Activated CD8-positive, alpha-beta T cell treated with anti-CD3 and anti-CD28 coated beads for 36 hours (primary cell): ENCODE measurements at regions not wholly inside any gene's neighbourhood (a gene's known extent, or its start where the extent isn't known, plus 50 kb on each side); places are given as distances from the start of the nearest gene placed in this dataset.

Experiments
- ATAC-seq: fragments of 200-7000 bp; cut with Tn5 transposase; one replicate; pipeline ENCODE4 v1.10.0; 2021; ENCODE audit warnings: mild to moderate bottlenecking, moderate library complexity
- CTCF ChIA-PET: fragments of 350-600 bp; sonication (Branson Sonifier 250); formaldehyde crosslinking; loops from one replicate; lab custom pipeline; 2021; ENCODE audit warnings: antibody characterized with exemption; lab: Charles Lee
- POLR2A ChIA-PET: fragments of 350-600 bp; sonication (Branson Sonifier 250); formaldehyde crosslinking; loops from one replicate; lab custom pipeline; 2021; ENCODE audit warnings: antibody characterized with exemption; lab: Charles Lee
- DNase-seq: peaks from one replicate; pipeline ENCODE4 v3.0.0-alpha.2; 2020
- H3K27ac Mint-ChIP-seq: one replicate; pipeline ENCODE4 v1.8.0; 2021; ENCODE audit warnings: mild to moderate bottlenecking, mixed read lengths
- H3K27me3 Mint-ChIP-seq: one replicate; pipeline ENCODE4 v1.8.0; 2021; ENCODE audit warnings: mixed read lengths
- H3K36me3 Mint-ChIP-seq: one replicate; pipeline ENCODE4 v1.8.0; 2021; ENCODE audit warnings: low read depth, mixed read lengths
- H3K4me1 Mint-ChIP-seq: one replicate; pipeline ENCODE4 v1.8.0; 2021; ENCODE audit warnings: low read depth, mixed read lengths
- H3K4me3 Mint-ChIP-seq: one replicate; pipeline ENCODE4 v1.8.0; 2021; ENCODE audit warnings: mild to moderate bottlenecking, moderate library complexity, mixed read lengths
- H3K9me3 Mint-ChIP-seq: one replicate; pipeline ENCODE4 v1.8.0; 2021; ENCODE audit warnings: mixed read lengths
- intact Hi-C: fragments of 100-400 bp; cut with micrococcal nuclease; formaldehyde crosslinking; loops from one replicate; pipeline ENCODE4 v1.10.0; 2022
- TF ChIP-seq, protein P1 (sequence below): fragments of 200-600 bp; IDR thresholded peaks from one replicate; pipeline ENCODE4 v1.8.0; 2022; ENCODE audit warnings: antibody characterized with exemption, mild to moderate bottlenecking

DNA sequence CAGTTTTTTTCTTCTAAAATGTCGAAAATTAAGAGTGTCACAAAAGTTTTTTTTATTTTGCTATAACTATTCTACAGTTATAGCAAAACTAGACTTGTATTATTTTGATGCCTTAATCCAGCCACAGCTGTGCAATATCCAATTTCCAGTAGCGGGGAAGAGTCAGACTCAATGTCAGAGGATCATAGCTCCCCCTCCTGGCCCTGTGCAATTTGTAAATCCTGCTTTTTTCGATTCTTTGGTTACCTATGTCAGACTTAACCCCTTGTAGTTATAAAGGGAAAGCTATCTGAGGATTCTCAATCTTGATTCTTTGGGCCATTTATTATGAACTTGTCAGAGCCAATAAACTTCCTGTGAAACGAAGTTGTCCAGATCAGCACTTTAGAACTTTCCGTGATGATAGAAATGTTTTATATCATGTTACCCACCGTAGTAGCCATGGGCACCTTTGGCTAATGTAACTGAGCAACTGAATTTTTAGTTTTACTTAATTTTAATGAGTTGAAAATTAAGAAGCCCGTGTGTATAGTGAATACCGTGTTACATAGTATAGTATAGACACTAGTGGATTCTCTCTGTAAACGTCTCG lies 87.7 kb upstream of the PRKCQ start:
- POLR2A ChIA-PET, result no interaction called here

DNA sequence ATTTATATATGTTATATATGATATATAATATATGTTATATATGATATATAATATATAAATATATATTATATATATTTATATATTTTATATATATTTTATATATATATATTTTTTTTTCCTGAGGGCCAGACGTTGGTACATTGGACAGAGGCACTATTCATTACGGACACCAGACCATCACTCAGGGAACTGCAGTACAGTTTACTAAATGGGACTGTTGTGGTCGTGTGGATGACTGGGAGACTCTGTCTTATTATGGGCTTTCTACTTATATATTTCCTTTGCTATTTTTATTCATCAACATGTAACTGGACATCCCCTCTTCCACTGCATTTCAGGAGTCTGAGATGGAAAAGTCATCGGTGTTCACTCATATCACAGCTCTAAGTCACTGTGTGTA lies 87.1 kb upstream of the PRKCQ start:
- H3K27me3 Mint-ChIP-seq, result no peaks in the 10 kb centered on the region
- intact Hi-C loops, result loop anchor here (2.0 to 5.0 kb wide), 2 partner anchors 88 to 250 kb away; no protein-coding TSS in a partner anchor
- H3K4me3 Mint-ChIP-seq, result no peak overlapping the region
- TF ChIP-seq, protein P1, sequence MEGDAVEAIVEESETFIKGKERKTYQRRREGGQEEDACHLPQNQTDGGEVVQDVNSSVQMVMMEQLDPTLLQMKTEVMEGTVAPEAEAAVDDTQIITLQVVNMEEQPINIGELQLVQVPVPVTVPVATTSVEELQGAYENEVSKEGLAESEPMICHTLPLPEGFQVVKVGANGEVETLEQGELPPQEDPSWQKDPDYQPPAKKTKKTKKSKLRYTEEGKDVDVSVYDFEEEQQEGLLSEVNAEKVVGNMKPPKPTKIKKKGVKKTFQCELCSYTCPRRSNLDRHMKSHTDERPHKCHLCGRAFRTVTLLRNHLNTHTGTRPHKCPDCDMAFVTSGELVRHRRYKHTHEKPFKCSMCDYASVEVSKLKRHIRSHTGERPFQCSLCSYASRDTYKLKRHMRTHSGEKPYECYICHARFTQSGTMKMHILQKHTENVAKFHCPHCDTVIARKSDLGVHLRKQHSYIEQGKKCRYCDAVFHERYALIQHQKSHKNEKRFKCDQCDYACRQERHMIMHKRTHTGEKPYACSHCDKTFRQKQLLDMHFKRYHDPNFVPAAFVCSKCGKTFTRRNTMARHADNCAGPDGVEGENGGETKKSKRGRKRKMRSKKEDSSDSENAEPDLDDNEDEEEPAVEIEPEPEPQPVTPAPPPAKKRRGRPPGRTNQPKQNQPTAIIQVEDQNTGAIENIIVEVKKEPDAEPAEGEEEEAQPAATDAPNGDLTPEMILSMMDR, result no peak
- ATAC-seq, result no peak
- no peaks in the 10 kb centered on the region for H3K9me3 Mint-ChIP-seq
- ChIA-PET CTCF (interaction anchor here (0.7 to 5.9 kb wide), 43 partner anchors 9 to 423 kb away, joined by 3 to 66 read pairs (median 5); partner anchors contain the start of gene PRKCQ), POLR2A (interaction anchor here (1.1 to 2.1 kb wide), 3 partner anchors 13 to 86 kb away, joined by 3 to 6 read pairs (median 4); no protein-coding TSS in a partner anchor)
- H3K36me3 Mint-ChIP-seq, result no peaks in the 10 kb centered on the region
- no peak overlapping the region for H3K27ac Mint-ChIP-seq
- DNase-seq, result no peak
- H3K4me1 Mint-ChIP-seq, result peaks cover 24% of the 10 kb centered on the region

More for the DNA sequence above, 87.7 kb upstream of the PRKCQ start:
- peaks cover 24% of the 10 kb centered on the region for H3K4me1 Mint-ChIP-seq
- no peak overlapping the region for H3K4me3 Mint-ChIP-seq
- DNase-seq (peak; percentile 74), ATAC-seq (peak; percentile 38)
- H3K27me3 Mint-ChIP-seq, result no peaks in the 10 kb centered on the region
- CTCF ChIA-PET, result interaction anchor here (0.7 to 5.9 kb wide), 45 partner anchors 9 to 753 kb away, joined by 3 to 66 read pairs (median 4); partner anchors contain the start of gene PRKCQ
- H3K9me3 Mint-ChIP-seq, result no peaks in the 10 kb centered on the region
- H3K36me3 Mint-ChIP-seq, result no peaks in the 10 kb centered on the region
- H3K27ac Mint-ChIP-seq, result no peak overlapping the region
- TF ChIP-seq, protein P1, result peak; percentile 88
- intact Hi-C loops, result loop anchor here (2.0 to 5.0 kb wide), 2 partner anchors 89 to 250 kb away; no protein-coding TSS in a partner anchor

DNA sequence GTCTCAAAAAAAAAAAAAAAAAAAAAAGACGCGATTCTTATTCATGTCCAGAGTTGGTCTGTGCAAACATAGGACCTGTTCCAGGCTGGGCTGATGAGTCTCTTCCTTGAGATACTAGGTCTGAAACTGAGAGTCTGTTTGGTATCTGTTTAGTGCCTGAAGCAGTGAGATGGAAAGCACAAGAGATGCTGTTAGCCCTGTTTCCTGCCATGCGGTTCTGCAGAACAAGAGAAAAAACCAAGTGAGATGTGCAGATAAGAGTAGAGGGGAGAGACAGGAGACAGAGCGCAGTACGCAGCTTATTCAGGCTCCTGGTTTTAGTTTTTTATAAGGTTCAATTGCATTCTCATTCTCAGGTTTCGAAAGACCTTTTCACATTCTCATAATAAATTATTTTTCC lies 85.8 kb upstream of the PRKCQ start:
- Mint-ChIP-seq H3K27ac (peak overlapping the region; percentile 37), H3K4me1 (peaks cover 24% of the 10 kb centered on the region)
- ATAC-seq, result peak; percentile 94

DNA sequence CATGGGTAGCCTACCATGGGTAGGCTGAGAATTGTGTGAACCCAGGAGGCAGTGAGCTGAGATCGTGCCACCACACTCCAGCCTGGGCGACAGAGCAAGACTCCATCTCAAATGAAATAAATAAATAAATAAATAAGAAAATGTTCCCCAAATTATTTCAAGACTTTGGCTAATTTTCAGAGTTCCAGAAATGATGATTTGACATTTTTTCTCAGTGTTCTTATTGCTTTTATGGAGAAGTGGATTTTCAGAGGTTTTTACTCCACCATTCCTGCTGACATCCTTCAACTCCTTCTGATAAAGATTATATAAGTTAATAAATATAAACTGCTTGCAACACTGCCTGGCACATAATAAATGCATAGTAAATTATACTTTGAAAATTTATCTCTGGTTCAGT lies 80.4 kb upstream of the PRKCQ start:
- Mint-ChIP-seq H3K27ac (no peak overlapping the region), H3K27me3 (no peaks in the 10 kb centered on the region), H3K4me1 (peaks cover 6% of the 10 kb centered on the region), H3K4me3 (no peak overlapping the region), H3K9me3 (no peaks in the 10 kb centered on the region), H3K36me3 (no peaks in the 10 kb centered on the region)
- ATAC-seq, result no peak
- CTCF ChIA-PET, result interaction anchor here (0.8 to 4.5 kb wide), 6 partner anchors 8 to 80 kb away, joined by 3 to 26 read pairs (median 3); partner anchors contain the start of gene PRKCQ
- POLR2A ChIA-PET, result interaction anchor here (0.6 kb wide), 1 partner anchor 573 kb away, joined by 3 read pairs; no protein-coding TSS in a partner anchor
- intact Hi-C loops, result no loop called here
- TF ChIP-seq, protein P1, result no peak
- DNase-seq, result no peak

More for the DNA sequence above, 85.8 kb upstream of the PRKCQ start:
- H3K9me3 Mint-ChIP-seq, result no peaks in the 10 kb centered on the region
- H3K4me3 Mint-ChIP-seq, result peak overlapping the region; percentile 26
- ChIA-PET POLR2A (interaction anchor here (0.6 to 2.1 kb wide), 5 partner anchors 11 to 85 kb away, joined by 3 to 6 read pairs (median 4); no protein-coding TSS in a partner anchor), CTCF (interaction anchor here (1.0 to 5.9 kb wide), 16 partner anchors 11 to 751 kb away, joined by 3 to 66 read pairs (median 6); partner anchors contain the start of gene PRKCQ)
- DNase-seq, result peak; percentile 70
- no peaks in the 10 kb centered on the region for H3K36me3 Mint-ChIP-seq
- intact Hi-C loops, result loop anchor here (2.0 to 5.0 kb wide), 2 partner anchors 87 to 249 kb away; no protein-coding TSS in a partner anchor
- TF ChIP-seq, protein P1, result no peak
- H3K27me3 Mint-ChIP-seq, result no peaks in the 10 kb centered on the region
